ENCODE measurements at regions not wholly inside any gene's neighbourhood (a gene's known extent, or its start where the extent isn't known, plus 50 kb on each side); places are given as distances from the start of the nearest gene placed in this dataset.

DNA sequence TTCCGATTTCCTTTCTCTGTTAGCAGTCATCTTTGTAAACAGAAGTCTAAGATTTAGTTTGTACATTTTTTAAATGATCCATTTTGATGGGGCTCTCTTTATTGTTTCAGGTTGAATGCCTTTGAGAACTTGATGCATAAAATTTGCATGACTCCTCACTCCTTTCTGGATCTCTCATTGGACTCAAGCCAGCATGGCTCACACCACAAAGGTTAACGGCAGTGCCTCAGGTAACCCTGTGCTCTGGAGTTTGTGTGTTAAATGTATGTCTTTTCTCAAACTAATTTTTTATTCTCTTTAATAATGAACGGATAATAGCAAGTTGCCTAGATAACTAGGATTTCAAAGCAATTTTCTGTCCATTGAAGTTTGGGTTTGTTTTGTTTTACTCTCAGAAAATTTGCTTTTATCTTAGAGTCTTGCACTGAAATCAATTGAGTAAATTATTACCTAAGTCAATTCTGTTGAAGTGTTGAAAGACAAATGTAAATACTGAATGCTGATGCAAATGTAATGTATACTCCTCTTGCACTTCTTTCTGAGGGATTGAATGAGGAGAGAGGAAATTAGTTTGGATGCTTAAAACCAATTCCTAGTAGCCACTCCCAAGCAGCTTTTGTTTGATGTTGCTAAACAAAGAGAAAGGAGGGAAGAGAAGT, 164.6 kb upstream of the DMRT1 start (continued):
- TF ChIP-seq NFIC (IDR thresholded peaks at IDR 0.05; ENCODE audit: low read length): peak; percentile 98
- no peak for TF ChIP-seq ZNF260 (CRISPR knock-in tag; IDR thresholded peaks at IDR 0.05; ENCODE audit: borderline replicate concordance, low read depth)
- no peak for TF ChIP-seq SIN3A (IDR thresholded peaks at IDR 0.05; ENCODE audit: borderline replicate concordance, low read depth, low read length)
- TF ChIP-seq GABPB1 (CRISPR knock-in tag; IDR thresholded peaks at IDR 0.05): no peak
- no peak for TF ChIP-seq ZNF30 (CRISPR knock-in tag; IDR thresholded peaks at IDR 0.05)
- TF ChIP-seq NPAS2 (CRISPR knock-in tag; IDR thresholded peaks at IDR 0.05; ENCODE audit: borderline replicate concordance): no peak
- no peak for TF ChIP-seq SMC3 (IDR thresholded peaks at IDR 0.05; ENCODE audit: low read length)
- 0 out of 2 replicates have a peak, but pooled peaks have one; percentile 78 for TF ChIP-seq EHMT2 (IDR thresholded peaks at IDR 0.05; ENCODE audit: borderline replicate concordance, low read depth, low read length)
- no peak for TF ChIP-seq PRDM4 (CRISPR knock-in tag; IDR thresholded peaks at IDR 0.05; ENCODE audit: borderline replicate concordance)
- TF ChIP-seq, protein P1, sequence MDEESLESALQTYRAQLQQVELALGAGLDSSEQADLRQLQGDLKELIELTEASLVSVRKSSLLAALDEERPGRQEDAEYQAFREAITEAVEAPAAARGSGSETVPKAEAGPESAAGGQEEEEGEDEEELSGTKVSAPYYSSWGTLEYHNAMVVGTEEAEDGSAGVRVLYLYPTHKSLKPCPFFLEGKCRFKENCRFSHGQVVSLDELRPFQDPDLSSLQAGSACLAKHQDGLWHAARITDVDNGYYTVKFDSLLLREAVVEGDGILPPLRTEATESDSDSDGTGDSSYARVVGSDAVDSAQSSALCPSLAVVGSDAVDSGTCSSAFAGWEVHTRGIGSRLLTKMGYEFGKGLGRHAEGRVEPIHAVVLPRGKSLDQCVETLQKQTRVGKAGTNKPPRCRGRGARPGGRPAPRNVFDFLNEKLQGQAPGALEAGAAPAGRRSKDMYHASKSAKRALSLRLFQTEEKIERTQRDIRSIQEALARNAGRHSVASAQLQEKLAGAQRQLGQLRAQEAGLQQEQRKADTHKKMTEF (CRISPR knock-in tag; IDR thresholded peaks at IDR 0.05): peak; percentile 88
- TF ChIP-seq MBNL3 (CRISPR knock-in tag; conservative IDR thresholded peaks at IDR 0.05): no peak
- TF ChIP-seq, protein P2, sequence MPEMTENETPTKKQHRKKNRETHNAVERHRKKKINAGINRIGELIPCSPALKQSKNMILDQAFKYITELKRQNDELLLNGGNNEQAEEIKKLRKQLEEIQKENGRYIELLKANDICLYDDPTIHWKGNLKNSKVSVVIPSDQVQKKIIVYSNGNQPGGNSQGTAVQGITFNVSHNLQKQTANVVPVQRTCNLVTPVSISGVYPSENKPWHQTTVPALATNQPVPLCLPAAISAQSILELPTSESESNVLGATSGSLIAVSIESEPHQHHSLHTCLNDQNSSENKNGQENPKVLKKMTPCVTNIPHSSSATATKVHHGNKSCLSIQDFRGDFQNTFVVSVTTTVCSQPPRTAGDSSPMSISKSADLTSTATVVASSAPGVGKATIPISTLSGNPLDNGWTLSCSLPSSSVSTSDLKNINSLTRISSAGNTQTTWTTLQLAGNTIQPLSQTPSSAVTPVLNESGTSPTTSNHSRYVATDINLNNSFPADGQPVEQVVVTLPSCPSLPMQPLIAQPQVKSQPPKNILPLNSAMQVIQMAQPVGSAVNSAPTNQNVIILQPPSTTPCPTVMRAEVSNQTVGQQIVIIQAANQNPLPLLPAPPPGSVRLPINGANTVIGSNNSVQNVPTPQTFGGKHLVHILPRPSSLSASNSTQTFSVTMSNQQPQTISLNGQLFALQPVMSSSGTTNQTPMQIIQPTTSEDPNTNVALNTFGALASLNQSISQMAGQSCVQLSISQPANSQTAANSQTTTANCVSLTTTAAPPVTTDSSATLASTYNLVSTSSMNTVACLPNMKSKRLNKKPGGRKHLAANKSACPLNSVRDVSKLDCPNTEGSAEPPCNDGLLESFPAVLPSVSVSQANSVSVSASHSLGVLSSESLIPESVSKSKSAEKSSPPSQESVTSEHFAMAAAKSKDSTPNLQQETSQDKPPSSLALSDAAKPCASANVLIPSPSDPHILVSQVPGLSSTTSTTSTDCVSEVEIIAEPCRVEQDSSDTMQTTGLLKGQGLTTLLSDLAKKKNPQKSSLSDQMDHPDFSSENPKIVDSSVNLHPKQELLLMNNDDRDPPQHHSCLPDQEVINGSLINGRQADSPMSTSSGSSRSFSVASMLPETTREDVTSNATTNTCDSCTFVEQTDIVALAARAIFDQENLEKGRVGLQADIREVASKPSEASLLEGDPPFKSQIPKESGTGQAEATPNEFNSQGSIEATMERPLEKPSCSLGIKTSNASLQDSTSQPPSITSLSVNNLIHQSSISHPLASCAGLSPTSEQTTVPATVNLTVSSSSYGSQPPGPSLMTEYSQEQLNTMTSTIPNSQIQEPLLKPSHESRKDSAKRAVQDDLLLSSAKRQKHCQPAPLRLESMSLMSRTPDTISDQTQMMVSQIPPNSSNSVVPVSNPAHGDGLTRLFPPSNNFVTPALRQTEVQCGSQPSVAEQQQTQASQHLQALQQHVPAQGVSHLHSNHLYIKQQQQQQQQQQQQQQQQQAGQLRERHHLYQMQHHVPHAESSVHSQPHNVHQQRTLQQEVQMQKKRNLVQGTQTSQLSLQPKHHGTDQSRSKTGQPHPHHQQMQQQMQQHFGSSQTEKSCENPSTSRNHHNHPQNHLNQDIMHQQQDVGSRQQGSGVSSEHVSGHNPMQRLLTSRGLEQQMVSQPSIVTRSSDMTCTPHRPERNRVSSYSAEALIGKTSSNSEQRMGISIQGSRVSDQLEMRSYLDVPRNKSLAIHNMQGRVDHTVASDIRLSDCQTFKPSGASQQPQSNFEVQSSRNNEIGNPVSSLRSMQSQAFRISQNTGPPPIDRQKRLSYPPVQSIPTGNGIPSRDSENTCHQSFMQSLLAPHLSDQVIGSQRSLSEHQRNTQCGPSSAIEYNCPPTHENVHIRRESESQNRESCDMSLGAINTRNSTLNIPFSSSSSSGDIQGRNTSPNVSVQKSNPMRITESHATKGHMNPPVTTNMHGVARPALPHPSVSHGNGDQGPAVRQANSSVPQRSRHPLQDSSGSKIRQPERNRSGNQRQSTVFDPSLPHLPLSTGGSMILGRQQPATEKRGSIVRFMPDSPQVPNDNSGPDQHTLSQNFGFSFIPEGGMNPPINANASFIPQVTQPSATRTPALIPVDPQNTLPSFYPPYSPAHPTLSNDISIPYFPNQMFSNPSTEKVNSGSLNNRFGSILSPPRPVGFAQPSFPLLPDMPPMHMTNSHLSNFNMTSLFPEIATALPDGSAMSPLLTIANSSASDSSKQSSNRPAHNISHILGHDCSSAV (CRISPR knock-in tag; IDR thresholded peaks at IDR 0.05; ENCODE audit: borderline replicate concordance): no peak
- no peak for TF ChIP-seq SYNCRIP (IDR thresholded peaks at IDR 0.05; ENCODE audit: insufficient read depth, low read depth, low read length)
- TF ChIP-seq ZNF879 (CRISPR knock-in tag; IDR thresholded peaks at IDR 0.05): no peak
- TF ChIP-seq SMAD9 (CRISPR knock-in tag; IDR thresholded peaks at IDR 0.05): no peak
- peak; percentile 70 for TF ChIP-seq THAP11 (CRISPR knock-in tag; IDR thresholded peaks at IDR 0.05)
- no peak for TF ChIP-seq HOXA7 (CRISPR knock-in tag; IDR thresholded peaks at IDR 0.05)
- TF ChIP-seq MTF1 (CRISPR knock-in tag; IDR thresholded peaks at IDR 0.05): no peak

Data from HepG2 (cell line).